NCI-H345 treated with DMSO at 0.1 percent for 48 hours (cell line): ENCODE measurements at regions not wholly inside any gene's neighbourhood (a gene's known extent, or its start where the extent isn't known, plus 50 kb on each side); places are given as distances from the start of the nearest gene placed in this dataset.

Source experiments
- DNase-seq: peaks from one replicate; lab custom pipeline; 2025; ENCODE audit not compliant: unreplicated experiment; lab: John Stamatoyannopoulos, UW

GRCh38 chr3:43783987-43784639 is 93.4 kb downstream of the ABHD5 start:
- no peak for DNase-seq

GRCh38 chr3:43784640-43785011 is 93.9 kb downstream of the ABHD5 start:
- DNase-seq = no peak

DNA sequence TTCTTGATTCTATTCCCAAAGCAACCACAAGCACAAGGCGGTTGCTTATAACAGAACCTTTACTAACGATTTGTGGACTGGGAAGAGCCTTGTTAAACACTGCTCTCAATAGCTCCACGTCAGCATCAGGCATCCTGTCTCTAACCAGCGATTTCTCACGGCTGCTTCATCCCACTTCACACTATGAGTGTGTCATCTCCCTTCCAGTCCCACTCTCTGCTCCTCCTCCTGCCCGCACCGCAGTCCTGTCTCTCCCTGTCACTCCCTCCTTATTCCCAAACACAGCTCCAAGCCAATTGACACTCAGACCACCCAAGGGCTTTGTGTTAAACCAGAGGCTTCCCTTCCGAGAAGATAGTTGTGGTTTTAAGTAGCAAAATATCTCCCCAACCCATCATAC is 94.8 kb downstream of the ABHD5 start:
- DNase-seq = no peak

DNA sequence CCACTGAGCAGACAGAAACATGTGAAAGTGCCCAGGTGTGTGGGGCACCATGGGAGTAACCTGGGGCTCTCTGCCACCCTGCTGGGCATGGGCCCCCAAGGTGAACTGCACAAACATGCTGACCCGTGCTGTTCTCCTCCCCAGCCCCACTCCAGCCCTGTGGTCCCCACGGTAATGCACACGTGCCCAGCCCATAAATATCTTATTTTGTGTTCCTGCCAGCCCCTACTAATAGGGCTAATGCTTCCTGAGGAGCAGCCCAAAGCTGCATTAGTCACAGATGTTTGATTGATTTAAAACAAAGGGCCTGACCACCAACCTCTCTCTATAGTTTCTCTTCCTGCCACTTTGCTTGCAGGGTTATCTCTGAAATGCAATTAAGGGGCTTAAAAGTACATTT is 95.4 kb downstream of the ABHD5 start:
- DNase-seq = no peak

DNA sequence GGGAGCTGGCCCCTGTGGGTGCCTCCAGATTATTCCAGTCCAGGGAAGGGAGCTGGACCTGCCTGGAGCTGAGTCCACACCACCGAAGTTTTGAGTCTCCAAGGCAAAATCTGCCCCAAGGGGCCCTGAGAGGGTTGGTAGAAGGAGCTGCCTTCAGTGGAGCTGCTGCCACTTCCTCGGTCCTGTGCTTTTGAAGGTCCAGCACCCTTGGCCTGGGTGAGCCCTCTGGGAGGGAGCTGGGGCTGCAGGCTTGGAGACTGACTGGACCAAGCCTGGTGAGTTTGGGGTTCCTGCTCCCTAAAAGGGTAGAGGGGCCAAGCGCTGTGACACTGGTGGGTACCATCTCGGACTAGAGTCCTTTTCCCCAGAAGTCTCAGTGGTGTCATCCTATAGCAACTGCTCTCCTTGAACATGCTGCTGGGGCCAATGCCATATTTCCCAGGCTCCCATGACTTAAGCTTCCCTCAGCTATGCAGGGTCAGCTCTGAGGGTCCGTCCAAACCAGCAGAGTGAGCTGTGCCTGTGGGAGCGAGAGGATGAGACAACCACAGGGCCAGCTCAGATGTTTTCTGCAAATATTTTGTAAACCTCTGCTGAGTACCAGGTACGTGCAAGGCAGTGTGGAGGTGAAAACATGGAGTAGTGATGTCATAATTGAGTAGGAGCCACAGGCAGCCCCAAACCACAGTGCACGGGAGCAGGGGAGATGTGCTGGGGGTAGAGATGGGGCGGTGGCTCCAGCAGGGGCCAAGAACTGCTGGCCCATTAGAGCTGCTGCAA is 96.0 kb downstream of the ABHD5 start:
- no peak for DNase-seq

- no peak for DNase-seq
Measured at GRCh38 chr3:43787330-43787729, 96.6 kb downstream of the ABHD5 start.

GRCh38 chr3:43789028-43789427 is 98.3 kb downstream of the ABHD5 start:
- DNase-seq = no peak

GRCh38 chr3:43790060-43790459 is 99.3 kb downstream of the ABHD5 start:
- no peak for DNase-seq

GRCh38 chr3:43790476-43790875 is 99.7 kb downstream of the ABHD5 start:
- DNase-seq = no peak

DNA sequence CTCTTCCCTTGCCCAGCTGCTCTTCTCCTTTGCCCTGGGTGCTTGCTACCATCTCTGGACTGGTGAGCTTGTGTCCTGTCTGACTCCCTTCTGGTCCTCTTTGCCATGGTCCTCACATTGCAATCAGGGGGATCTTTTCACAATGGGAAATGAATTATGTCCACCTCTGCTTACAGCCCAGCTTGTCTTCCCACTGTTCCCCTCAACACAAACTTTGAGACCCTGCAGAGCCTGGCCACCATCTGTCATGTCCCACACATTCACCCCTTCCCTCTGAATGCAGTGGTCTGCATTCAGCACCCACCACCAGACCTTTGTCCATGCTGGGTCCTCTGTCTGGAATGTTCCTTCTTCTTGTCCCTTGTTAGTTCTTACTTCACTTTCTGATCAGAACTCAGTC is 100.5 kb downstream of the ABHD5 start:
- no peak for DNase-seq

- DNase-seq = no peak
Measured at GRCh38 chr3:43792904-43793303, 102.2 kb downstream of the ABHD5 start.

DNA sequence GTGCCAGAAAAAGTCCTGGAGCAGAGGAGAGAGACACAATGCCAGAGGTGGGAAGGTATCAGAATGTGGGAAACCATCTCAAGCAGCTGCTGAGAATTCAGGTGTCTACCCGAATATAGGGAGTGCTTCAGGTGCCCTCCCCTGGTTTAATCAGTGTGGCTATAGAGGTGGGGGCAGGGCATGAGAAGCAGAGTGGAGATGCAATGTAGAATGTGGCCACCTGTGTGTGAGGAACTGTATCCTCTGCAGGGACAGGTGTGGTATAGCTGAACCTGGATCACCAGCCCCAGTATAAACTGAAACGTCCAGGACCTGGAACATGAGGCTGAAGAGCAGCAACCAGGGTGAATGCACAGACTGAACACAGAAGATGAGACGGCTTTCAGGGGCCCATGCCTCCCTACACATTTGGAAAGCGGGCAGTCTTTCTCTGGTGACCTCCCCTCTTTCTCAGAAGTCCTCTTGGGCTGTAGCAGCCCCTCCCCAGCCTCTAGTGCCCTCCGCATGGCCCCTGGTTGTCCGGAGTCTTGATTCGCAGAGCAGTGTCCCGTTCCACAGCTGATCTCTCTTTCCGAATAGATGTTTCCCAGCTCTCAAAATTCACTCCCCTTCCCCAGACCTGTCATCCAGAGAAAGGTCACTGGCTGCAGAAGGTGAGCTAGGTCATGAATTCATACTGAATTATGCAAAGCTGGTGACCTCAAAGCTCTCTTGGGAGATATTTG is 103.1 kb downstream of the ABHD5 start:
- no peak for DNase-seq

GRCh38 chr3:43794776-43795175 is 104.0 kb downstream of the ABHD5 start:
- no peak for DNase-seq

DNA sequence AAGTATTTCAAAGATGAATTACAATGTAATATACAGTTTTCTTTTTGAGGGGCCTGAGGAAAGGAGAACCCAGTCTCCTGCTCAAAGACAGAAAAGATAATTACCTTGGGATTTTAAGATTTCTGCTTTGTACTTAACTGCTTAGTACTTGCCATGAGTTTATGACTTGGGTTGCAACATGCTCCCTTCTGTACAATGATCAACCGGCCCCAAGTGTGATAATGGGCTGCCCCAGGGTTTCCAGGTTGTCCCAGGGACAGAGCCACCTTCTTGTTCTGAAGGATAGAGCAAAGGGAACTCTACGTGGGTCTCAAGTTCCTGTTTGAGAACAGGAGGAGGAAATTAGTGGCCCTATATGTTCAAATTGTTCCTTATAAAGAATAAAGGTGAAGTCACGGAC is 104.8 kb downstream of the ABHD5 start:
- DNase-seq = no peak

DNA sequence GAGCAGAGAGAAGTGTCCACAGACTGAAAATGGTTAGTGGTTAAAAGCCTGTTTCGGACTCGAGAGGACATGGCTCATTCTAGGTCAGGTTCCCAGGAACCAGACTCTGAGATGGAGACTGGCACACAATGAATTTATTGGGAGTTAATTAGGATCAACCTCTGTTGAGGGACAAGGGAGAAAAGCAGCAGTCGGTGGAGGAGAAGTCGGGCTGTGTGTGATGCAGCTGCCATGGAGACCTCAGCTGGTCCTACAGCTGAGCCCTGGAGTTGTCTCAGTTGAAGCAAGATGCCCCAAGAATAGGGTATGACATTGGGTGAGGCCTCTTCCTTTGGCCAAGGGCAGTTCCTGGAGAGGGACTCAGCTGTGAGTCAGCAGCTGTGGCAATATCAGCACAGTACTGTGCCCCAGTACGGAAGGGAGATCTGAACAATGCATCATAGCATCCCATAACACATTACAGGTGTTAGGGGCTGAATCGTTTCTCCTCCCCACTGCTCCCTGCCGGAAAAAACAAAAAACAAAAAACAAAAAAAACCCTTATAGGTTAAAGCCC is 105.4 kb downstream of the ABHD5 start:
- DNase-seq = no peak

GRCh38 chr3:43797794-43798193 is 107.1 kb downstream of the ABHD5 start:
- no peak for DNase-seq

DNA sequence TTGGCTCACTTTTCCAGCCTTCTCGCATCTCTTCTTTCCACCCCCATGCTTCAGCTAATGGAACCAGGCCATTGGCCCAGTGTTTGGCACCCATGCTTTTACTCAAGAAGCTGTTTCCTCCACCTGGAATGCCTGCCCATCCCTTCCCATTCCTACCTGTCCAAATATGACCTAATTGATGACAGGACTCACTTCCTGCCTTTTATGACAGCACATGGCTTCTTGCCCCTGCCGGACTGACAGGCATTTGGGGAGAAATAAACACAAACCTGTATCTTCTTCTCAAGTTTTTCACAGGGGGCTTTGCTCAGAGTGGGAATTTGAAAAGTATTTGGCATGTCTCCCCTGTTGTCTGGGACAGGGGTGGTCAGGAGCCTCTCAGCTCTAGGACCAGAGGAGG is 120.1 kb downstream of the ABHD5 start:
- DNase-seq = no peak

DNA sequence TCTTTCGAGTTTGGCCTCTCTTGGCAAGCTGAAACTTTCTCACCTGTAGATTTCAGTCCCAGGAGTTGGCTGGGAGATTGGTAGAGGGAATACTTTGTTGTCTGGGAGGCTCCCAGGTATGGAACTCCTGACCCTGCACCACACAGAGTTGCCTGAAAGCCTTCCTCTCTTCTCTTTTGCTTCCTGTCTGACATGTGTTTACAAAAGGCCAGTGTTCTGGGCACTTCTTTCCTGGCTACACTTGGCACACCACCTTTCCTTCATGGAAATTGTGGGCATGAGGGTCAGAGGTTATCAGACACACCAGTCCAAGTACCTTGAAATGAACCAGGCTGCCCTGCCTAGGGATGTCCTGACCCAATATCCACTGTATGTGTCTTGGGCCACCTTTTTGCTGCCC is 123.7 kb downstream of the ABHD5 start:
- no peak for DNase-seq

DNA sequence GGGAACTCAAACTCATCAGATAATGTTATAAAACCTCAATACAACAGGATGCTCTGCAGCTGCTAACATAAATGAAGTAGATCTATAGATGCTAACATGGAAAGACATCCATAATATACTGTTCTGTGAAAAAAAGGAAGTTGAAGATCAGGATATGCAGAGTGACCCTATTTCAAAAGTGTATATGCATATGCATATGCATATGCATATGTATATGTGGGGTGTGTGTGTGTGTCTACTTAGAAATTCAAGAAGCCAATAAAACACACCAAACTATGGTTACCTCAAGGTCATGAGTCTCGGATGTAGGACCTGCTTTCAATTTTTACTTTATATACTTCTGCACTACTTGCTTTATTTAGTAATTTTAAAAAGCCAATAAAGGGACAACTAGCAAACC is 125.6 kb downstream of the ABHD5 start:
- DNase-seq = no peak

GRCh38 chr3:43817064-43817463 is 126.3 kb downstream of the ABHD5 start:
- no peak for DNase-seq

DNA sequence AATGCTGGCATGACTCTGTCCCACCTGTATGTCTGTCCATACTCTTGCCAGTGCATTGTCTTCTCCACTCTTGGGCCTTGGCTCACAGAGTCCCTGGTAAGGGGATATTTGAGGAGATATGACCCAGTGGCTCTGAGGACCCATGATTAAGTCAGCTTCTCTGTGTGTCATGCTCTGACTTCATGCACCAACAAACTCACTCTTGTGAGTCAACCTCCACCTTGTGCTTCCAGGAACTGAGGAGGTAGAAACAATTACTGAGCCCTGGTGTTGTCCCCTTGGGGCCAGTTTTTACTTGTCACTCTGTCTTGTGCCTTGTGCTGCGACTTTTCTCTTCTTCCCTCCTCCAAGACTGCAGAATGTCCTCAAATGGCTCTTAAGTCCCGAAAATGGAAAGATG is 127.1 kb downstream of the ABHD5 start:
- no peak for DNase-seq

DNA sequence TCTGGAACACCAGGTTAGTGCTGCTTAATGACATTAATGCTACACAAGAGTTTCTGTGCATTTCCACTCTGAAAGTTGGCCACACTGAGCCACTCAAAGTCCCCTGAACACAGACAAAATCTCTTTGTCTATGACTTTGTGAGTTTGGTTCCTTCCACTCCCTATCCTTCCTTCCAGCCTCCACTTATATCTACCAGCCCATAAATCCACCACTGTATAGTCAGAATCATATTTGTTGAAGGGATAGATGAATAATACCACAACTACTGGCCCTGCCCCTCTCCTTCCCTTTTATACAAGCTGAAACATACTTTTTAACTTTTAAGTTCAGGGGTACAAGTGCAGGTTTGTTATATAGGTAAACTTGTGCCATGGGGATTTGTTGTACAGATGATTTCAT is 127.5 kb downstream of the ABHD5 start:
- DNase-seq = no peak
